ENCODE measurements at regions not wholly inside any gene's neighbourhood (a gene's known extent, or its start where the extent isn't known, plus 50 kb on each side); places are given as distances from the start of the nearest gene placed in this dataset.
"Not testable (repeated sequence)": the region's sequence is repeated elsewhere in the genome, so short reads cannot be mapped to it uniquely, and the experiment has no call there.

- BruUV-seq (replicated peaks); H3K9me2 ChIP-seq (ENCODE audit: insufficient read depth, low read length); CTCF ChIA-PET (ENCODE audit: unreplicated experiment); H3K79me2 ChIP-seq (ENCODE audit: insufficient read depth, low read depth, low read length); H3K9me3 ChIP-seq (ENCODE audit: low read length); H3K27ac ChIP-seq (ENCODE audit: low read depth, low read length, poor library complexity, severe bottlenecking); H4K20me1 ChIP-seq (ENCODE audit: insufficient read depth, low read length); H3K36me3 ChIP-seq (ENCODE audit: insufficient read depth, low read length): not testable (repeated sequence)
- peak; percentile 66 for DNase-seq (ENCODE audit: low spot score)
- TF ChIP-seq, protein P1, sequence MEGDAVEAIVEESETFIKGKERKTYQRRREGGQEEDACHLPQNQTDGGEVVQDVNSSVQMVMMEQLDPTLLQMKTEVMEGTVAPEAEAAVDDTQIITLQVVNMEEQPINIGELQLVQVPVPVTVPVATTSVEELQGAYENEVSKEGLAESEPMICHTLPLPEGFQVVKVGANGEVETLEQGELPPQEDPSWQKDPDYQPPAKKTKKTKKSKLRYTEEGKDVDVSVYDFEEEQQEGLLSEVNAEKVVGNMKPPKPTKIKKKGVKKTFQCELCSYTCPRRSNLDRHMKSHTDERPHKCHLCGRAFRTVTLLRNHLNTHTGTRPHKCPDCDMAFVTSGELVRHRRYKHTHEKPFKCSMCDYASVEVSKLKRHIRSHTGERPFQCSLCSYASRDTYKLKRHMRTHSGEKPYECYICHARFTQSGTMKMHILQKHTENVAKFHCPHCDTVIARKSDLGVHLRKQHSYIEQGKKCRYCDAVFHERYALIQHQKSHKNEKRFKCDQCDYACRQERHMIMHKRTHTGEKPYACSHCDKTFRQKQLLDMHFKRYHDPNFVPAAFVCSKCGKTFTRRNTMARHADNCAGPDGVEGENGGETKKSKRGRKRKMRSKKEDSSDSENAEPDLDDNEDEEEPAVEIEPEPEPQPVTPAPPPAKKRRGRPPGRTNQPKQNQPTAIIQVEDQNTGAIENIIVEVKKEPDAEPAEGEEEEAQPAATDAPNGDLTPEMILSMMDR (conservative IDR thresholded peaks at IDR 0.05; ENCODE audit: low read length) = peak; percentile 76
- intact Hi-C loops (cut with micrococcal nuclease; ENCODE audit: unreplicated experiment) = loop anchor here (10.0 kb wide), 1 partner anchor 48 kb away; no protein-coding TSS in a partner anchor
- H2AFZ ChIP-seq (ENCODE audit: low read length) = peak overlapping the region; percentile 47; the same call in 1 of the 2 replicates
- H3K4me1 ChIP-seq (ENCODE audit: insufficient read depth, low read length, poor library complexity, severe bottlenecking) = peaks cover 12% of the 10 kb centered on the region
- peak overlapping the region; percentile 26 for H3K4me3 ChIP-seq (ENCODE audit: low read depth, low read length, poor library complexity, severe bottlenecking)
- POLR2A ChIA-PET = interaction anchor here (0.7 kb wide), 1 partner anchor 59 kb away, joined by 3 read pairs; no protein-coding TSS in a partner anchor
- peak overlapping the region; percentile 57 for H3K4me2 ChIP-seq (ENCODE audit: low read length)
Measured at GRCh38 chr4:3942569-3942971, 176.4 kb downstream of the ADRA2C start.

GRCh38 chr4:3943051-3943450 lies 176.9 kb downstream of the ADRA2C start:
- CTCF ChIA-PET (ENCODE audit: unreplicated experiment); H3K79me2 ChIP-seq (ENCODE audit: insufficient read depth, low read depth, low read length): not testable (repeated sequence)
- POLR2A ChIA-PET = interaction anchor here (0.7 kb wide), 1 partner anchor 59 kb away, joined by 3 read pairs; no protein-coding TSS in a partner anchor

GRCh38 chr4:3945511-3946290 lies 179.5 kb downstream of the ADRA2C start:
- Histone ChIP-seq H3K36me3 (ENCODE audit: insufficient read depth, low read length) (no peaks in the 10 kb centered on the region), H4K20me1 (ENCODE audit: insufficient read depth, low read length) (no peaks in the 10 kb centered on the region), H3K9me3 (ENCODE audit: low read length) (no peaks in the 10 kb centered on the region), H3K27ac (ENCODE audit: low read depth, low read length, poor library complexity, severe bottlenecking) (no peak overlapping the region), H3K4me2 (ENCODE audit: low read length) (no peak overlapping the region), H3K79me2 (ENCODE audit: insufficient read depth, low read depth, low read length) (no peaks in the 10 kb centered on the region), H3K4me3 (ENCODE audit: low read depth, low read length, poor library complexity, severe bottlenecking) (no peak overlapping the region), H3K4me1 (ENCODE audit: insufficient read depth, low read length, poor library complexity, severe bottlenecking) (peaks cover 12% of the 10 kb centered on the region), H2AFZ (ENCODE audit: low read length) (no peak overlapping the region), H3K9me2 (ENCODE audit: insufficient read depth, low read length) (no peaks in the 10 kb centered on the region)
- intact Hi-C loops (cut with micrococcal nuclease; ENCODE audit: unreplicated experiment) = loop anchor here (10.0 kb wide), 1 partner anchor 51 kb away; no protein-coding TSS in a partner anchor
- no peak for TF ChIP-seq EZH2phosphoT487 (IDR thresholded peaks at IDR 0.05; ENCODE audit: borderline replicate concordance, low read depth, low read length)
- TF ChIP-seq, protein P1 (conservative IDR thresholded peaks at IDR 0.05; ENCODE audit: low read length) = no peak
- ChIA-PET POLR2A (interaction anchor here (0.7 kb wide), 1 partner anchor 17 kb away, joined by 3 read pairs; no protein-coding TSS in a partner anchor), CTCF (ENCODE audit: unreplicated experiment) (no interaction called here)
- no peak for DNase-seq (ENCODE audit: low spot score)
- no TSS peak for BruUV-seq (replicated peaks)

More at GRCh38 chr4:3943051-3943450, 176.9 kb downstream of the ADRA2C start:
- not testable (repeated sequence) for H3K27ac ChIP-seq (ENCODE audit: low read depth, low read length, poor library complexity, severe bottlenecking); H3K36me3 ChIP-seq (ENCODE audit: insufficient read depth, low read length); H3K9me2 ChIP-seq (ENCODE audit: insufficient read depth, low read length); H4K20me1 ChIP-seq (ENCODE audit: insufficient read depth, low read length); H3K9me3 ChIP-seq (ENCODE audit: low read length); BruUV-seq (replicated peaks); DNase-seq (ENCODE audit: low spot score)
- Histone ChIP-seq H3K4me3 (ENCODE audit: low read depth, low read length, poor library complexity, severe bottlenecking) (peak overlapping the region; percentile 26), H3K4me1 (ENCODE audit: insufficient read depth, low read length, poor library complexity, severe bottlenecking) (peaks cover 12% of the 10 kb centered on the region), H2AFZ (ENCODE audit: low read length) (peak overlapping the region; percentile 47; the same call in 1 of the 2 replicates), H3K4me2 (ENCODE audit: low read length) (peak overlapping the region; percentile 57)
- intact Hi-C loops (cut with micrococcal nuclease; ENCODE audit: unreplicated experiment) = loop anchor here (10.0 kb wide), 1 partner anchor 48 kb away; no protein-coding TSS in a partner anchor

DNA sequence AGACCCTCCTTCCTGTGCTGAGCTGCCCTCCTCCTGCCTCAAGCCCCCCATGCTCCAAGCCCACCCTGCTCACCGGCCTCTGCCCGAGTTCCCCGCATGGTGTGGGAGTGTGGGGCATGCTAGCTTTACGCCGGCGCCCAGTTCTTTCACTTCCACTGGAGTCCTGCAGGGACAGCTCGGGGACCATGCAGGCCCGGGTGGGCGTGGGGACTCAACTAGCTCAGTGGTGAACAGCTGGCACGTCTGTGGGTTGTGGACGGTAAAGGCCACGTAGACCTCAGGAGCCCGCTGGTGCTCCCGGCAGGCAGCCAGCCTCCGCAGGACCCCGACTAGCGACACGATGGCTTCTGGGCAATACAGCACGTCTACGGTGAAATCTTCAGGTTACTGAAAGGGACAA lies 180.4 kb downstream of the ADRA2C start:
- H4K20me1 ChIP-seq (ENCODE audit: insufficient read depth, low read length); POLR2A ChIA-PET; H3K9me2 ChIP-seq (ENCODE audit: insufficient read depth, low read length); H3K79me2 ChIP-seq (ENCODE audit: insufficient read depth, low read depth, low read length); H3K36me3 ChIP-seq (ENCODE audit: insufficient read depth, low read length); H3K4me2 ChIP-seq (ENCODE audit: low read length); H2AFZ ChIP-seq (ENCODE audit: low read length); CTCF ChIA-PET (ENCODE audit: unreplicated experiment); BruUV-seq (replicated peaks); H3K9me3 ChIP-seq (ENCODE audit: low read length); H3K4me3 ChIP-seq (ENCODE audit: low read depth, low read length, poor library complexity, severe bottlenecking); H3K27ac ChIP-seq (ENCODE audit: low read depth, low read length, poor library complexity, severe bottlenecking); DNase-seq (ENCODE audit: low spot score): not testable (repeated sequence)
- intact Hi-C loops (cut with micrococcal nuclease; ENCODE audit: unreplicated experiment) = loop anchor here (10.0 kb wide), 1 partner anchor 52 kb away; no protein-coding TSS in a partner anchor
- H3K4me1 ChIP-seq (ENCODE audit: insufficient read depth, low read length, poor library complexity, severe bottlenecking) = peaks cover 12% of the 10 kb centered on the region

DNA sequence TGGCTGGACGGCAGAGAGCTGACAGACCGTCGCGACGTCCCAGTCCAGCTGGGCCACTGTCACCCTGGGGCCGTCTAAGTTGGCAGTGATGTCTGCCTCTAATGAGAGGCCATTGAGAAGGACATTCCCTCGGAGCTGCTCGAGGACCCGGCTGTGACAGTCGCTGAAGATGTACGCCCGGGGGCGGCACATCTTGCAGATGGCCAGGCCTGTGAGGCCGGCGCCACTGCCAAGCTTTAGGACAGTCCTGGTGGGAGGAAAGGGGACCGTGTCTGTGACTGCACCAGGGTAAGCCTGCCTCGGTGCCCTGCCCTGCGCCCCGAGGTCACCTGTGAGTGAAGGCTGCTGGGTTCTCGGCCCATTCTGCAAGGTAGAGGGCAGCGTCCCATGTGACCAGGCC lies 181.6 kb downstream of the ADRA2C start:
- H3K79me2 ChIP-seq (ENCODE audit: insufficient read depth, low read depth, low read length); BruUV-seq (replicated peaks); H3K4me3 ChIP-seq (ENCODE audit: low read depth, low read length, poor library complexity, severe bottlenecking); H4K20me1 ChIP-seq (ENCODE audit: insufficient read depth, low read length); CTCF ChIA-PET (ENCODE audit: unreplicated experiment); POLR2A ChIA-PET; H3K4me2 ChIP-seq (ENCODE audit: low read length); H3K9me3 ChIP-seq (ENCODE audit: low read length); H3K36me3 ChIP-seq (ENCODE audit: insufficient read depth, low read length); H3K9me2 ChIP-seq (ENCODE audit: insufficient read depth, low read length); H3K27ac ChIP-seq (ENCODE audit: low read depth, low read length, poor library complexity, severe bottlenecking); DNase-seq (ENCODE audit: low spot score); H3K4me1 ChIP-seq (ENCODE audit: insufficient read depth, low read length, poor library complexity, severe bottlenecking); H2AFZ ChIP-seq (ENCODE audit: low read length): not testable (repeated sequence)
- intact Hi-C loops (cut with micrococcal nuclease; ENCODE audit: unreplicated experiment) = loop anchor here (10.0 kb wide), 1 partner anchor 53 kb away; no protein-coding TSS in a partner anchor

All from OCI-LY7 (cell line).